Loucy (cell line): ENCODE measurements at regions not wholly inside any gene's neighbourhood (a gene's known extent, or its start where the extent isn't known, plus 50 kb on each side); places are given as distances from the start of the nearest gene placed in this dataset.
A peak's percentile ranks its signal among the peaks of the same experiment; 100 is the strongest.

Experiments used
- H2AFZ ChIP-seq: fragments of 200-600 bp; sonication (generic); 2 replicates; pipeline ENCODE4 v1.6.0; 2016; ENCODE audit warnings: antibody characterized with exemption, mild to moderate bottlenecking, low read length, moderate library complexity
- H3F3A ChIP-seq: fragments of 200-600 bp; 2 replicates; pipeline ENCODE4 v1.6.0; 2016; ENCODE audit warnings: antibody characterized with exemption, low read depth, mild to moderate bottlenecking
- H3K27me3 ChIP-seq: fragments of 200-600 bp; sonication (generic); 2 replicates; pipeline ENCODE4 v1.6.1; 2014; ENCODE audit warnings: low read length, mild to moderate bottlenecking; ENCODE audit not compliant: insufficient read depth, poor library complexity, severe bottlenecking
- H3K36me3 ChIP-seq: fragments of 200-600 bp; sonication (generic); 2 replicates; pipeline ENCODE4 v1.6.1; 2016; ENCODE audit warnings: low read length; ENCODE audit not compliant: insufficient read depth
- H3K4me1 ChIP-seq: fragments of 200-600 bp; sonication (generic); 2 replicates; pipeline ENCODE4 v1.5.1; 2014; ENCODE audit warnings: low read length, mild to moderate bottlenecking; ENCODE audit not compliant: insufficient read depth, poor library complexity, severe bottlenecking
- H3K4me2 ChIP-seq: fragments of 200-600 bp; sonication (generic); 2 replicates; pipeline ENCODE4 v1.6.0; 2014; ENCODE audit warnings: antibody characterized with exemption, low read length, low read depth, mild to moderate bottlenecking; ENCODE audit not compliant: poor library complexity, severe bottlenecking
- H3K4me3 ChIP-seq: fragments of 200-600 bp; sonication (generic); 2 replicates; pipeline ENCODE4 v1.5.1; 2014; ENCODE audit warnings: low read length, mild to moderate bottlenecking, mixed read lengths; ENCODE audit not compliant: poor library complexity, severe bottlenecking
- H3K79me2 ChIP-seq: fragments of 200-600 bp; sonication (generic); 2 replicates; pipeline ENCODE4 v1.6.1; 2014; ENCODE audit warnings: low read length; ENCODE audit not compliant: insufficient read depth
- H3K9ac ChIP-seq: fragments of 200-600 bp; sonication (generic); 2 replicates; pipeline ENCODE4 v1.6.0; 2014; ENCODE audit warnings: mild to moderate bottlenecking, low read depth, low read length, moderate library complexity; ENCODE audit not compliant: poor library complexity, severe bottlenecking
- H3K9me2 ChIP-seq: fragments of 200-600 bp; sonication (generic); replicated peaks from 2 replicates; pipeline ENCODE4 v1.6.1; 2016; ENCODE audit warnings: low read depth, low read length, mixed read lengths
- H3K9me3 ChIP-seq: fragments of 200-600 bp; sonication (generic); 2 replicates; pipeline ENCODE4 v1.6.1; 2014; ENCODE audit warnings: mild to moderate bottlenecking, antibody characterized with exemption, low read length, low read depth; ENCODE audit not compliant: insufficient read depth
- H4K20me1 ChIP-seq: fragments of 200-600 bp; sonication (generic); 2 replicates; pipeline ENCODE4 v1.6.0; 2014; ENCODE audit warnings: antibody characterized with exemption, low read length, mild to moderate bottlenecking; ENCODE audit not compliant: insufficient read depth, poor library complexity, severe bottlenecking
- CTCF ChIP-seq: fragments of 200-600 bp; sonication (generic); conservative IDR thresholded peaks from 2 replicates; pipeline ENCODE4 v1.5.1; 2014; ENCODE audit warnings: mild to moderate bottlenecking, antibody characterized with exemption, low read length
- EZH2phosphoT487 ChIP-seq: fragments of 200-600 bp; IDR thresholded peaks from 2 replicates; pipeline ENCODE4 v1.6.1; 2018; ENCODE audit warnings: antibody characterized with exemption, mild to moderate bottlenecking, moderate library complexity, borderline replicate concordance

DNA sequence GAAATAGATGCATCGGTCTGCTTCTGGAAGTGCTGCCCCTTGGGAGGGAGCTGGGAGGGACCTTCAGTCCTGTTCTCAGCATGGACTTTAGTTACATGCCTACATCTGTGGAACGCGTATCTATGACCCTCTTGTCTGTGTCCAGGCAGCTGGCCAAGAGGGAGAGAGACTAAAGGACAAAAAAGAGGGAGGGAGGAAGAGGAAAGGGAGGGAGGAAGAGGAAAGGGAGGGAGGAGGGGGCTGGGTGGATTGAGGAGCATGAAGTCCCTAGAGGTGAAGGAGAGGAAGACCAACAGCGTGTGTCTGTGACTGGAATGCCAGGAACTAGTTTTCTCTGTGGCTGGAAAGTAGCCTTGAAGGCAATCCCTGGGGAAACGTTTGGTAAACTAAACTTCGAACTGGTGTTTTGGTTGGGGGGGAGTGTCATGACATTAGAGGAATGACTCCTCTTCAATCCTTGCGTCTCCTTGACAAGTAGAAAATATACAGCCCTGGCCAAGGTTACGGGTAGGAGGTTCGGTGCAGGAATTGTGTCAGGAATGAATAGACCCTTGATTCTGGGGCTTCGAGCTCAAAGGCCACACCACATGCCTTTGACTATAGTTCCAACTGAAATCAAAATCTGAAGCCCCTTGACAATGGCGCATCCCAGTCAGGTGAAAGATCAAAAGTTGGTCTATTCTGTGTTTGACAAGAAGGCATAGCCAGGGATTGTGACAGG lies 52.0 kb upstream of the PLEKHG1 start:
- no peaks in the 10 kb centered on the region for H3K36me3 ChIP-seq
- 0 out of 2 replicates have a peak overlapping the region, but pooled peaks have one; percentile 9 for H2AFZ ChIP-seq
- no peaks in the 10 kb centered on the region for H3K4me1 ChIP-seq
- H3K79me2 ChIP-seq = no peaks in the 10 kb centered on the region
- H3K4me2 ChIP-seq = no peak overlapping the region
- H4K20me1 ChIP-seq = no peaks in the 10 kb centered on the region
- no peak overlapping the region for H3K9ac ChIP-seq
- TF ChIP-seq EZH2phosphoT487 = no peak
- TF ChIP-seq CTCF = no peak
- H3K9me3 ChIP-seq = no peaks in the 10 kb centered on the region
- no peaks in the 10 kb centered on the region for H3K9me2 ChIP-seq
- no peak overlapping the region for H3K4me3 ChIP-seq
- no peaks in the 10 kb centered on the region for H3F3A ChIP-seq
- no peaks in the 10 kb centered on the region for H3K27me3 ChIP-seq

DNA sequence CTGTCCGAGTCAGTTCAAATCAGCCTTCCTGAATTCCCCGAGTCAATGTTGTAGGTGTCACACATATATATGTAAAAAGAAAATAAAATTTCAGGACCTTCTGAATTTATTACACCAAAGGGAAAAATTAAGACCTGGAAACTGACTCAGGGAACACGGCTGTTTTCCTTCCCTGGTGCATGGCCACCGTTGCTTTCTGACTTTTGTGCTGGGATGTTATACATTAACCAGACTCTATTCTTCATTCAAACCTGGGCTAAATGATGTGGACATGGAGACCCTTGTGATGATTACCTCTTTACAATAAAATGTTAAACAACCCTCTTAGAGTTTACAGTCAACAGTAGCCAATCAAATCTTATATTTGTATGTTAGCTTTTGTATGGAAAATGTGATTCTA lies 51.4 kb upstream of the PLEKHG1 start:
- H3K4me1 ChIP-seq = no peaks in the 10 kb centered on the region
- H3K4me2 ChIP-seq = no peak overlapping the region

DNA sequence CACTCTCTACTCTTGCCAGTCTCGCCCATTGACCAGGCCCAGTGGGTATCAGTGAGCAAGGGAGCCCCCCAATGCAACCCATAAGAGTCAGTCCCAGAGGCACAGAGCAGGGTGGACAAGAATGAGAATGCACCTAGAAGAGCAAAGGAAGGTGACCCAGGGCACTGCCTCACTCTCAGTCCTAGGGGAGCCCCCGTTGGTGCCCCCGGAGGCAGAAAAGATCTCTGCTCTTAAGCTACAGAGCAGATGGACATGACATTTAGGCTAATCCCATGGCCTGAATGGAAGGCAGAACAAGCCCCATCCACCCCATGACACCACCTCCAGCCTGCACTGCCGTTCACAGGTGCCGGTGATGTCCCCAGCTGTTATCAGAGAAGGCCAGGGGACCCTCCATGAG lies 50.7 kb upstream of the PLEKHG1 start:
- Histone ChIP-seq H3K9me3 (no peaks in the 10 kb centered on the region), H3K36me3 (no peaks in the 10 kb centered on the region), H3K4me2 (no peak overlapping the region), H4K20me1 (no peaks in the 10 kb centered on the region), H3K27me3 (no peaks in the 10 kb centered on the region), H3K9ac (no peak overlapping the region), H3K79me2 (no peaks in the 10 kb centered on the region), H3F3A (no peaks in the 10 kb centered on the region), H3K9me2 (no peaks in the 10 kb centered on the region), H3K4me1 (no peaks in the 10 kb centered on the region), H2AFZ (no peak overlapping the region), H3K4me3 (no peak overlapping the region)
- TF ChIP-seq CTCF (peak; percentile 40), EZH2phosphoT487 (no peak)

More for the DNA sequence above, 51.4 kb upstream of the PLEKHG1 start:
- Histone ChIP-seq H4K20me1 (no peaks in the 10 kb centered on the region), H3K9me2 (no peaks in the 10 kb centered on the region), H3K9me3 (no peaks in the 10 kb centered on the region), H2AFZ (no peak overlapping the region), H3K27me3 (no peaks in the 10 kb centered on the region), H3K4me3 (no peak overlapping the region), H3K79me2 (no peaks in the 10 kb centered on the region), H3F3A (no peaks in the 10 kb centered on the region), H3K9ac (no peak overlapping the region), H3K36me3 (no peaks in the 10 kb centered on the region)
- no peak for TF ChIP-seq CTCF
- no peak for TF ChIP-seq EZH2phosphoT487
